Sigmoid colon (tissue), 6 donors: ENCODE measurements at regions not wholly inside any gene's neighbourhood (a gene's known extent, or its start where the extent isn't known, plus 50 kb on each side); places are given as distances from the start of the nearest gene placed in this dataset.
A peak's percentile ranks its signal among the peaks of the same experiment; 100 is the strongest.
"Not testable (repeated sequence)": the region's sequence is repeated elsewhere in the genome, so short reads cannot be mapped to it uniquely, and the experiment has no call there.

Experiments used
- DNase-seq: peaks from one replicate; pipeline ENCODE4 v3.0.0-alpha.2; 2019
- H3K27ac ChIP-seq, 4 donors: fragments of 200-600 bp; sonication (generic); one replicate each; pipeline ENCODE4 v1.5.1; 2016 to 2019; ENCODE audit warnings: mild to moderate bottlenecking in 1 of 4
- H3K27me3 ChIP-seq, 3 donors: fragments of 200-600 bp; sonication (generic); one replicate each; pipeline ENCODE4 v1.5.1; 2019; ENCODE audit warnings: mild to moderate bottlenecking in 1 of 3
- H3K36me3 ChIP-seq, 4 donors: fragments of 200-600 bp; sonication (generic); one replicate each; pipeline ENCODE4 v1.5.1; 2016 to 2019
- H3K4me1 ChIP-seq, 4 donors: fragments of 200-600 bp; sonication (generic); one replicate each; pipeline ENCODE4 v1.5.1; 2017 to 2019
- H3K4me3 ChIP-seq, 4 donors: fragments of 200-600 bp; sonication (generic); one replicate each; pipeline ENCODE4 v1.5.1; 2017 to 2019; ENCODE audit warnings: mild to moderate bottlenecking in 2 of 4, moderate library complexity in 1 of 4
- H3K9me3 ChIP-seq, 4 donors: fragments of 200-600 bp in 3 of 4; sonication (generic) in 3 of 4; one replicate each; pipeline versions ENCODE4 v1.5.1 to v1.6.1; 2013 to 2019
- EP300 ChIP-seq, 4 donors: sonication (generic); formaldehyde crosslinking; IDR thresholded peaks; one replicate each; pipeline ENCODE4 v1.6.1; 2017; ENCODE audit warnings: antibody characterized with exemption in 4 of 4
- POLR2A ChIP-seq, 2 donors: fragments of 450-650 bp; IDR thresholded peaks; one replicate each; pipeline ENCODE4 v1.6.1; 2016; ENCODE audit warnings: antibody characterized with exemption in 2 of 2, mild to moderate bottlenecking in 2 of 2, moderate library complexity in 2 of 2
- POLR2AphosphoS5 ChIP-seq, 4 donors: sonication (generic); formaldehyde crosslinking; IDR thresholded peaks; one replicate each; pipeline ENCODE4 v1.6.1; 2017; ENCODE audit warnings: antibody characterized with exemption in 4 of 4
- whole genome bisulfite sequencing, 2 donors: extraction: QIAGEN DNeasy Blood & Tissue Kit; methylation state at CpG; one replicate each; pipeline ENCODE4 v1.1.7; 2013; 5-methylcytosine and 5-hydroxymethylcytosine counted together
- intact Hi-C: fragments of 100-400 bp; cut with DNase I; formaldehyde crosslinking; loops from one replicate; pipeline ENCODE4 v1.15.1; 2023
- TF ChIP-seq, protein P1 (sequence below), 4 experiments: fragments of 450-650 bp in 3 of 4; fragments of 200-600 bp in 1 of 4; IDR thresholded peaks; one replicate each; pipeline ENCODE4 v1.5.1; 2016 to 2019; ENCODE audit warnings: antibody characterized with exemption in 4 of 4, mild to moderate bottlenecking in 3 of 4, moderate library complexity in 2 of 4
- donor health status: healthy with polysubstance abuse.
- donor health status: healthy.

- no peak overlapping the region for H3K4me3 ChIP-seq
- DNase-seq, result no peak
- no peak for TF ChIP-seq POLR2AphosphoS5 (IDR thresholded peaks at IDR 0.05)
- TF ChIP-seq, protein P1, sequence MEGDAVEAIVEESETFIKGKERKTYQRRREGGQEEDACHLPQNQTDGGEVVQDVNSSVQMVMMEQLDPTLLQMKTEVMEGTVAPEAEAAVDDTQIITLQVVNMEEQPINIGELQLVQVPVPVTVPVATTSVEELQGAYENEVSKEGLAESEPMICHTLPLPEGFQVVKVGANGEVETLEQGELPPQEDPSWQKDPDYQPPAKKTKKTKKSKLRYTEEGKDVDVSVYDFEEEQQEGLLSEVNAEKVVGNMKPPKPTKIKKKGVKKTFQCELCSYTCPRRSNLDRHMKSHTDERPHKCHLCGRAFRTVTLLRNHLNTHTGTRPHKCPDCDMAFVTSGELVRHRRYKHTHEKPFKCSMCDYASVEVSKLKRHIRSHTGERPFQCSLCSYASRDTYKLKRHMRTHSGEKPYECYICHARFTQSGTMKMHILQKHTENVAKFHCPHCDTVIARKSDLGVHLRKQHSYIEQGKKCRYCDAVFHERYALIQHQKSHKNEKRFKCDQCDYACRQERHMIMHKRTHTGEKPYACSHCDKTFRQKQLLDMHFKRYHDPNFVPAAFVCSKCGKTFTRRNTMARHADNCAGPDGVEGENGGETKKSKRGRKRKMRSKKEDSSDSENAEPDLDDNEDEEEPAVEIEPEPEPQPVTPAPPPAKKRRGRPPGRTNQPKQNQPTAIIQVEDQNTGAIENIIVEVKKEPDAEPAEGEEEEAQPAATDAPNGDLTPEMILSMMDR (IDR thresholded peaks at IDR 0.05), result no peak
- H3K4me1 ChIP-seq, result peaks cover 0 to 5% (median 0%) of the 10 kb centered on the region in 4 donors
- no peaks in the 10 kb centered on the region for H3K27me3 ChIP-seq
- H3K9me3 ChIP-seq, result no peaks in the 10 kb centered on the region
- intact Hi-C loops, result loop anchor here (10.0 kb wide), 1 partner anchor 1521 kb away; no protein-coding TSS in a partner anchor
- no peaks in the 10 kb centered on the region for H3K36me3 ChIP-seq
- 89 to 90% methylated on average over 3 of the region's 3 CpGs for WGBS, 2 donors
- no peak overlapping the region for H3K27ac ChIP-seq
Measured at GRCh38 chr14:30275604-30276003, 283.4 kb upstream of the G2E3 start.

DNA sequence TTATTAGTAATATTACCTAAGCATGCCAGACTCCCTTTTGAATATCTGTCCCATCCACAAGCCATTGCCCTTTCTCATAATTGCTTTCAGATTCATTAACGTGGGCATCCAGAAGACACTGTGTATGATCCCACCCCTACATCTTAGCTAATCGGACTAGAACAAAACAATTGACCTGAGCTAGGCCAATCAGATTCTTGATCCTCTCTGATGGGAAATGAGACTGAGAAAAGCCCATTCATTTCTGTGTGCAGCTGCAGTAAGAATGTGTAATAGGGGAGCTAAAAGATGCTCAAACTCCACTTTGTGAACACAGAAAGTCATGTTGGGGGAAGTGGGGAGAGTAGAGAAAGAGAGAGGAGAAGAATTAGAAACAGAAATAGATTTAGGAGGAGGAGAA, 281.7 kb upstream of the G2E3 start:
- no peak for DNase-seq
- Histone ChIP-seq H3K27me3 (no peaks in the 10 kb centered on the region), H3K36me3 (no peaks in the 10 kb centered on the region), H3K27ac (no peak overlapping the region), H3K4me1 (no peaks in the 10 kb centered on the region), H3K9me3 (no peaks in the 10 kb centered on the region), H3K4me3 (no peak overlapping the region)
- 71 to 79% methylated on average over 2 of the region's 2 CpGs for WGBS, 2 donors
- TF ChIP-seq, protein P1 (IDR thresholded peaks at IDR 0.05), result no peak
- TF ChIP-seq POLR2A (IDR thresholded peaks at IDR 0.05) (no peak), POLR2AphosphoS5 (IDR thresholded peaks at IDR 0.05) (no peak), EP300 (IDR thresholded peaks at IDR 0.05) (no peak)
- intact Hi-C loops, result loop anchor here (10.0 kb wide), 1 partner anchor 1522 kb away; no protein-coding TSS in a partner anchor

DNA sequence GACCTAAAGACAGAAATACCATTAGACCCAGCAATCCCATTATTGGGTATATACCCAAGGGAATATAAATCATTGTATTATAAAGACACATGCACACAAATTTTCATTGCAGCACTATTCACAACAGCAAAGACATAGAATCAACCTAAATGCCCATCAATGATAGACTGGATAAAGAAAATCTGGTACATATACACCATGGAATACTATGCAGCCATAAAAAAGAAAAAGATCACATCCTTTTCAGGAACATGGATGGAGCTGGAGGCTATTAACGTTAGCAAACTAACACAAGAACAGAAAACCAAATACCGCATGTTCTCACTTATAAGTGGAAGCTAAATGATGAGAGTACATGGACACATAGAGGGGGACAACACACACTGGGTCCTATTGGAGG, 280.1 kb upstream of the G2E3 start:
- WGBS, 2 donors, result 90 to 92% methylated on average over 2 of the region's 2 CpGs
- H3K27me3 ChIP-seq, H3K9me3 ChIP-seq, H3K27ac ChIP-seq, H3K36me3 ChIP-seq, DNase-seq, H3K4me3 ChIP-seq, H3K4me1 ChIP-seq: not testable (repeated sequence)
- intact Hi-C loops, result loop anchor here (10.0 kb wide), 1 partner anchor 1524 kb away; no protein-coding TSS in a partner anchor

- Histone ChIP-seq H3K27me3 (no peaks in the 10 kb centered on the region), H3K36me3 (no peaks in the 10 kb centered on the region), H3K4me3 (no peak overlapping the region), H3K9me3 (no peaks in the 10 kb centered on the region), H3K27ac (no peak overlapping the region), H3K4me1 (no peaks in the 10 kb centered on the region)
- WGBS, 2 donors, result 52 to 54% methylated on average over 2 of the region's 2 CpGs
- TF ChIP-seq EP300 (IDR thresholded peaks at IDR 0.05) (no peak), POLR2A (IDR thresholded peaks at IDR 0.05) (no peak)
- TF ChIP-seq, protein P1 (IDR thresholded peaks at IDR 0.05), result peak in 1 of 4 experiments; percentile 27
- DNase-seq, result no peak
- intact Hi-C loops, result no loop called here
Measured at GRCh38 chr14:30283822-30284446, 275.0 kb upstream of the G2E3 start.

DNA sequence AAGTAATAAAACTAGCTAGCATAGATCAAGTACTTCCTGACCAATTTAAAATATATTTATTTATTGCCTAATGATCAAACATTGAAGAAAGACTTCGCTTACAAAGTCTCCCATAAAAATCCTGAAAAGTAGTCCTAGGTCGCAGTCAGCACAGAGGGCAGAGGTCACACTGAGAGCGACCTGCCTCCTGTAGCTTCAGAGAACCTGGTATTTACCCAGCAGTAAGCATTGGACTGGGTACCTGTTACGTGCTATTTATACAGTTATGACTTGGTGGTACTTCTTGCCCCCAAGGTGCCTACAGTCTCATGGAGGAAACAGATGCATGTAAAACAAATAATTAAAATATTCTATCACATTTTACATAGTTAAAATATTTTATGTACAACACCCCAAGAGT, 274.1 kb upstream of the G2E3 start:
- H3K27ac ChIP-seq, result no peak overlapping the region
- no peak for DNase-seq
- H3K4me1 ChIP-seq, result no peaks in the 10 kb centered on the region
- H3K9me3 ChIP-seq, result no peaks in the 10 kb centered on the region
- TF ChIP-seq EP300 (IDR thresholded peaks at IDR 0.05) (no peak), POLR2AphosphoS5 (IDR thresholded peaks at IDR 0.05) (no peak), POLR2A (IDR thresholded peaks at IDR 0.05) (no peak)
- TF ChIP-seq, protein P1 (IDR thresholded peaks at IDR 0.05), result no peak
- intact Hi-C loops, result no loop called here
- no peaks in the 10 kb centered on the region for H3K27me3 ChIP-seq
- no peak overlapping the region for H3K4me3 ChIP-seq
- 53 to 71% methylated on average over 4 of the region's 4 CpGs for WGBS, 2 donors
- H3K36me3 ChIP-seq, result no peaks in the 10 kb centered on the region
